ENCODE measurements at regions not wholly inside any gene's neighbourhood (a gene's known extent, or its start where the extent isn't known, plus 50 kb on each side); places are given as distances from the start of the nearest gene placed in this dataset.

- ATAC-seq, result no peak
- Mint-ChIP-seq H3K36me3 (peaks cover 31% of the 10 kb centered on the region), H3K4me1 (peaks cover 59% of the 10 kb centered on the region), H3K4me3 (no peak overlapping the region), H3K9me3 (peaks cover 27% of the 10 kb centered on the region), H3K27ac (no peak overlapping the region), H3K27me3 (ENCODE audit: low read depth) (no peaks in the 10 kb centered on the region; the same call in none of the 2 replicates)
- POLR2A ChIA-PET, result no interaction called here
- DNase-seq (ENCODE audit: low spot score), result no peak
- TF ChIP-seq ZSCAN18 (CRISPR knock-in tag; IDR thresholded peaks at IDR 0.05) (no peak), E2F1 (CRISPR knock-in tag; IDR thresholded peaks at IDR 0.05) (no peak), ZNF138 (CRISPR knock-in tag; conservative IDR thresholded peaks at IDR 0.05) (no peak), ZNF425 (CRISPR knock-in tag; conservative IDR thresholded peaks at IDR 0.05) (no peak), PRRX2 (CRISPR knock-in tag; IDR thresholded peaks at IDR 0.05) (no peak), CBFB (CRISPR knock-in tag; IDR thresholded peaks at IDR 0.05; ENCODE audit: low read depth) (no peak), ZNF281 (CRISPR knock-in tag; IDR thresholded peaks at IDR 0.05) (no peak), ELF4 (CRISPR knock-in tag; IDR thresholded peaks at IDR 0.05; ENCODE audit: low read depth) (no peak), NR1H2 (CRISPR knock-in tag; IDR thresholded peaks at IDR 0.05) (no peak), TEAD1 (CRISPR knock-in tag; IDR thresholded peaks at IDR 0.05) (no peak), HMGXB4 (CRISPR knock-in tag; IDR thresholded peaks at IDR 0.05) (no peak), ZBTB21 (CRISPR knock-in tag; IDR thresholded peaks at IDR 0.05; ENCODE audit: borderline replicate concordance) (no peak), NR3C1 (CRISPR knock-in tag; conservative IDR thresholded peaks at IDR 0.05; ENCODE audit: low read depth) (no peak), E2F4 (CRISPR knock-in tag; IDR thresholded peaks at IDR 0.05; ENCODE audit: borderline replicate concordance, low read depth) (no peak)
- CTCF ChIA-PET, result no interaction called here
Measured at GRCh38 chr1:87449348-87449963, 120.8 kb downstream of the LMO4 start.
